ENCODE measurements at regions not wholly inside any gene's neighbourhood (a gene's known extent, or its start where the extent isn't known, plus 50 kb on each side); places are given as distances from the start of the nearest gene placed in this dataset.
"Not testable (repeated sequence)": the region's sequence is repeated elsewhere in the genome, so short reads cannot be mapped to it uniquely, and the experiment has no call there.

DNA sequence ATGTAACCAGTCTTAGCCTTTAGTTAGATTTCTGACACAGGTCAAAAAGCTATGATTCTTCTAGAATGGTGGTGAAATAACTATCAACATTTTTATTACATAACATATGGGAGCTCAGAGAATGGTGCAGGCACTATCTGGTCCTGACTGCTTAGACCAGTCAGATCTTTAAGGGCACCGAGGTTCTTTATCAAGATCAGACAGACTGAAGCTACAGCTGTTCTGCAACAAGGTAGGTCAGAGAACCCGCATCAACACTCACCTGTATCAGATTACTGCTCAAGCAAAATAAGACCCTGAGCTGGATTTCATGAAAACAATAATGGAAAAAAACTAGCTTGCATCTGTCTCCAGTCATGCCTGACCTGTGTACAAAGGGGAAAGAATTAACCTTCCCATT, 160.4 kb downstream of the KCNJ2 start:
- Histone ChIP-seq H2AFZ (ENCODE audit: low read depth, low read length) (no peak overlapping the region), H3K9me3 (replicated peaks; ENCODE audit: control insufficient read depth, insufficient read depth, low read length) (no peaks in the 10 kb centered on the region), H3K9me1 (replicated peaks; ENCODE audit: control insufficient read depth, extremely low read depth, insufficient read depth, low read length) (no peaks in the 10 kb centered on the region), H3K4me1 (ENCODE audit: control insufficient read depth, extremely low read depth, insufficient read depth, low read length) (no peaks in the 10 kb centered on the region), H3K79me2 (ENCODE audit: control insufficient read depth, insufficient read depth, low read length) (no peaks in the 10 kb centered on the region), H3K4me3 (replicated peaks in 1 of 3; ENCODE audit: insufficient read depth in 1 of 3, low read depth in 1 of 3, low read length in 3 of 3) (no peak overlapping the region), H3K9ac (replicated peaks; ENCODE audit: extremely low read depth, insufficient read depth, low read length) (no peak overlapping the region), H3K4me2 (ENCODE audit: insufficient read depth, low read length) (no peak overlapping the region), H3K27me3 (ENCODE audit: control insufficient read depth in 2 of 2, insufficient read depth in 2 of 2, low read length in 2 of 2) (no peaks in the 10 kb centered on the region), H3K36me3 (ENCODE audit: control insufficient read depth in 2 of 2, extremely low read depth in 1 of 2, insufficient read depth in 2 of 2, low read length in 2 of 2) (no peaks in the 10 kb centered on the region), H4K20me1 (replicated peaks; ENCODE audit: control insufficient read depth, extremely low read depth, insufficient read depth, low read length) (no peaks in the 10 kb centered on the region), H3K27ac (ENCODE audit: insufficient read depth, low read depth, low read length) (no peak overlapping the region)
- ChIA-PET POLR2A (no interaction called here), CTCF (no interaction called here)
- FAIRE-seq (no peak), DNase-seq (ENCODE audit: low read depth, low spot score) (no peak)
- dilution Hi-C loops (cut with MboI; ENCODE audit: extremely low pct_ligation_motif_present, low sequenced_read_pairs), result no loop called here
- intact Hi-C loops (cut with micrococcal nuclease), result no loop called here
- no peak for TF ChIP-seq MYC (IDR thresholded peaks at IDR 0.05; ENCODE audit: low read depth, low read length)
- TF ChIP-seq, protein P1, sequence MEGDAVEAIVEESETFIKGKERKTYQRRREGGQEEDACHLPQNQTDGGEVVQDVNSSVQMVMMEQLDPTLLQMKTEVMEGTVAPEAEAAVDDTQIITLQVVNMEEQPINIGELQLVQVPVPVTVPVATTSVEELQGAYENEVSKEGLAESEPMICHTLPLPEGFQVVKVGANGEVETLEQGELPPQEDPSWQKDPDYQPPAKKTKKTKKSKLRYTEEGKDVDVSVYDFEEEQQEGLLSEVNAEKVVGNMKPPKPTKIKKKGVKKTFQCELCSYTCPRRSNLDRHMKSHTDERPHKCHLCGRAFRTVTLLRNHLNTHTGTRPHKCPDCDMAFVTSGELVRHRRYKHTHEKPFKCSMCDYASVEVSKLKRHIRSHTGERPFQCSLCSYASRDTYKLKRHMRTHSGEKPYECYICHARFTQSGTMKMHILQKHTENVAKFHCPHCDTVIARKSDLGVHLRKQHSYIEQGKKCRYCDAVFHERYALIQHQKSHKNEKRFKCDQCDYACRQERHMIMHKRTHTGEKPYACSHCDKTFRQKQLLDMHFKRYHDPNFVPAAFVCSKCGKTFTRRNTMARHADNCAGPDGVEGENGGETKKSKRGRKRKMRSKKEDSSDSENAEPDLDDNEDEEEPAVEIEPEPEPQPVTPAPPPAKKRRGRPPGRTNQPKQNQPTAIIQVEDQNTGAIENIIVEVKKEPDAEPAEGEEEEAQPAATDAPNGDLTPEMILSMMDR (IDR thresholded peaks at IDR 0.05; ENCODE audit: extremely low read depth in 1 of 2, insufficient read depth in 1 of 2, low read depth in 1 of 2, low read length in 2 of 2), result no peak
- BruUV-seq (replicated peaks), result no TSS peak

DNA sequence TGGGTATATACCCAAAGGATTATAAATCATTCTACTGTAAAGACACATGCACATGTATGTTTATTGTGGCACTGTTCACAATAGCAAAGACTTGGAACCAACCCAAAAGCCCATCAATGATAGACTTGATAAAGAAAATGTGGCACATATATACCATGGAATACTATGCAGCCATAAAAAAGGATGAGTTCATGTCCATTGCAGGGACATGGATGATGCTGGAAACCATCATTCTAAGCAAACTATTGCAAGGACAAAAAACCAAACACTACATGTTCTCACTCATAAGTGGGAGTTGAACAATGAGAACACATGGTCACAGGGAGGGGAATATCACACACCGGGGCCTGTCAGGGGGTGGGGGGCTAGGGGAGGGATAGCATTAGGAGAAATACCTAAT, 161.7 kb downstream of the KCNJ2 start:
- intact Hi-C loops (cut with micrococcal nuclease); H3K4me3 ChIP-seq (replicated peaks in 1 of 3; ENCODE audit: insufficient read depth in 1 of 3, low read depth in 1 of 3, low read length in 3 of 3); H3K27me3 ChIP-seq (ENCODE audit: control insufficient read depth in 2 of 2, insufficient read depth in 2 of 2, low read length in 2 of 2); DNase-seq (ENCODE audit: low read depth, low spot score); BruUV-seq (replicated peaks); H3K27ac ChIP-seq (ENCODE audit: insufficient read depth, low read depth, low read length); CTCF ChIA-PET; H3K79me2 ChIP-seq (ENCODE audit: control insufficient read depth, insufficient read depth, low read length); H3K4me1 ChIP-seq (ENCODE audit: control insufficient read depth, extremely low read depth, insufficient read depth, low read length); H4K20me1 ChIP-seq (replicated peaks; ENCODE audit: control insufficient read depth, extremely low read depth, insufficient read depth, low read length); POLR2A ChIA-PET; dilution Hi-C loops (cut with MboI; ENCODE audit: extremely low pct_ligation_motif_present, low sequenced_read_pairs); H3K9ac ChIP-seq (replicated peaks; ENCODE audit: extremely low read depth, insufficient read depth, low read length); H3K9me3 ChIP-seq (replicated peaks; ENCODE audit: control insufficient read depth, insufficient read depth, low read length); FAIRE-seq; H3K9me1 ChIP-seq (replicated peaks; ENCODE audit: control insufficient read depth, extremely low read depth, insufficient read depth, low read length); H2AFZ ChIP-seq (ENCODE audit: low read depth, low read length); H3K36me3 ChIP-seq (ENCODE audit: control insufficient read depth in 2 of 2, extremely low read depth in 1 of 2, insufficient read depth in 2 of 2, low read length in 2 of 2); H3K4me2 ChIP-seq (ENCODE audit: insufficient read depth, low read length): not testable (repeated sequence)

Data from endothelial cell of umbilical vein (primary cell).